Caco-2 (cell line): ENCODE measurements at regions not wholly inside any gene's neighbourhood (a gene's known extent, or its start where the extent isn't known, plus 50 kb on each side); places are given as distances from the start of the nearest gene placed in this dataset.

Experiments
- BruUV-seq: library from RNA; stranded (reverse); fragments of 400-500 nt; replicated peaks from 2 replicates; lab custom pipeline; 2021; lab: Mats Ljungman, UMichigan
- CTCF ChIA-PET: fragments of 300-600 bp; sonication (Branson Sonifier 250); formaldehyde crosslinking; loops from one replicate; lab custom pipeline; 2022; ENCODE audit warnings: antibody characterized with exemption; lab: Charles Lee
- POLR2A ChIA-PET: fragments of 300-600 bp; sonication (Branson Sonifier 250); formaldehyde crosslinking; loops from one replicate; lab custom pipeline; 2022; ENCODE audit warnings: antibody characterized with exemption; lab: Charles Lee
- DNase-seq, 2 experiments: peaks; one replicate each; pipeline versions ENCODE4 v3.0.0 to v3.0.0-alpha.2; 2020 to 2022
- H3K27me3 ChIP-seq: replicated peaks from 2 replicates; pipeline ENCODE4 v1.6.0; 2011; ENCODE audit warnings: low read length; ENCODE audit not compliant: control insufficient read depth, insufficient read depth
- H3K36me3 ChIP-seq: 2 replicates; pipeline ENCODE4 v1.5.1; 2011; ENCODE audit warnings: low read length; ENCODE audit not compliant: control insufficient read depth, insufficient read depth
- H3K4me1 ChIP-seq: fragments of 250-450 bp; sonication (Bioruptor Pico); 2 replicates; pipeline ENCODE4 v1.5.1; 2020; ENCODE audit warnings: mild to moderate bottlenecking
- H3K4me3 ChIP-seq: 2 replicates; pipeline ENCODE4 v1.5.1; 2011; ENCODE audit warnings: low read depth, mild to moderate bottlenecking, control low read depth, low read length
- H3K9me3 ChIP-seq: fragments of 250-450 bp; sonication (Bioruptor Pico); 2 replicates; pipeline ENCODE4 v1.5.1; 2020; ENCODE audit warnings: mild to moderate bottlenecking, moderate library complexity
- H3K27ac Mint-ChIP-seq: one replicate; pipeline ENCODE4 v1.8.0; 2022; ENCODE audit warnings: mixed read lengths; ENCODE audit not compliant: unreplicated experiment
- H3K27me3 Mint-ChIP-seq: one replicate; pipeline ENCODE4 v1.8.0; 2022; ENCODE audit warnings: mixed read lengths; ENCODE audit not compliant: insufficient read depth, unreplicated experiment
- H3K36me3 Mint-ChIP-seq: one replicate; pipeline ENCODE4 v1.8.0; 2022; ENCODE audit warnings: mild to moderate bottlenecking, mixed read lengths; ENCODE audit not compliant: insufficient read depth, unreplicated experiment
- H3K4me1 Mint-ChIP-seq: one replicate; pipeline ENCODE4 v1.8.0; 2022; ENCODE audit warnings: low read depth, mixed read lengths; ENCODE audit not compliant: unreplicated experiment
- H3K4me3 Mint-ChIP-seq: one replicate; pipeline ENCODE4 v1.8.0; 2022; ENCODE audit warnings: mild to moderate bottlenecking, moderate library complexity, mixed read lengths; ENCODE audit not compliant: unreplicated experiment
- H3K9me3 Mint-ChIP-seq: one replicate; pipeline ENCODE4 v1.8.0; 2022; ENCODE audit warnings: mixed read lengths; ENCODE audit not compliant: unreplicated experiment
- CTCF ChIP-seq, 2 experiments: fragments of 200-600 bp in 1 of 2; IDR thresholded peaks; 1 replicate in 1 of 2; 2 replicates in 1 of 2; pipeline versions ENCODE4 v1.5.1 to v1.8.0; 2011 to 2022; ENCODE audit warnings: antibody characterized with exemption in 1 of 2, control low read depth in 1 of 2, inconsistent platforms in 1 of 2, low read depth in 1 of 2, low read length in 1 of 2, mild to moderate bottlenecking in 1 of 2, moderate library complexity in 1 of 2; ENCODE audit not compliant: insufficient read depth in 1 of 2, severe bottlenecking in 1 of 2, unreplicated experiment in 1 of 2
- intact Hi-C: fragments of 100-400 bp; cut with micrococcal nuclease; formaldehyde crosslinking; loops from one replicate; pipeline ENCODE4 v1.10.0; 2022; ENCODE audit not compliant: unreplicated experiment

- no peak for TF ChIP-seq CTCF (IDR thresholded peaks at IDR 0.05; ENCODE audit: insufficient read depth in 1 of 2, low read depth in 1 of 2, low read length in 1 of 2, severe bottlenecking in 1 of 2, unreplicated experiment in 1 of 2)
- Histone ChIP-seq H3K9me3 (no peaks in the 10 kb centered on the region), H3K4me1 (no peaks in the 10 kb centered on the region), H3K36me3 (no peaks in the 10 kb centered on the region), H3K27me3 (no peaks in the 10 kb centered on the region), H3K4me3 (no peak overlapping the region)
- Mint-ChIP-seq H3K36me3 (no peaks in the 10 kb centered on the region), H3K4me3 (no peak overlapping the region), H3K4me1 (no peaks in the 10 kb centered on the region), H3K27ac (no peak overlapping the region), H3K27me3 (no peaks in the 10 kb centered on the region), H3K9me3 (peaks cover 17% of the 10 kb centered on the region)
- ChIA-PET POLR2A (no interaction called here), CTCF (no interaction called here)
- DNase-seq = no peak
- no TSS peak for BruUV-seq
- intact Hi-C loops = no loop called here
These were observed 169.5 kb upstream of the OR13F1 start for GRCh38 chr9:104334549-104334948.

DNA sequence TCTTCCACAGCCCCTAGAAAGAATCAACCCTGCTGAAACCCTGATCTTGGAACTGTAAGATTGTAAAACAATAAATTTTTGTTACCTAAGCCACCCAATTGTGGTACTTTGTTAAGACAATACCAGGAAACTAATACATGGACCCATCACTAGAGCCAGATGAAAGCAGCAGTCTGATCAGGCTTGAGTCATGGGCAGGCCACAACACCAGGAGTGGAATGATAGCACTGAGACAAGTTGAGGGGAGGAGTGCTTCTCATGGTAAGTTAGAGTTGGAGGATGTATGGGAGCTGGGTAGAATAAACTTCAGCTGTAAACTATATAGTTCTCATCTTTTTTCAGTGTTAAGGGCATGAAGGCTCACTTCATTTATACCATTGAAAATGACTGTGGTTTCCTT is 164.4 kb upstream of the OR13F1 start:
- BruUV-seq = no TSS peak
- no peaks in the 10 kb centered on the region for H3K4me1 Mint-ChIP-seq
- H3K36me3 Mint-ChIP-seq = no peaks in the 10 kb centered on the region
- ChIA-PET CTCF (no interaction called here), POLR2A (no interaction called here)
- DNase-seq = no peak
- intact Hi-C loops = loop anchor here (10.0 kb wide), 1 partner anchor 155 kb away; no protein-coding TSS in a partner anchor
- no peaks in the 10 kb centered on the region for H3K4me1 ChIP-seq
- no peak overlapping the region for H3K4me3 ChIP-seq
- H3K36me3 ChIP-seq = no peaks in the 10 kb centered on the region
- H3K27me3 Mint-ChIP-seq = no peaks in the 10 kb centered on the region
- peaks cover 12% of the 10 kb centered on the region for H3K9me3 Mint-ChIP-seq
- H3K27me3 ChIP-seq = no peaks in the 10 kb centered on the region
- H3K9me3 ChIP-seq = no peaks in the 10 kb centered on the region
- no peak overlapping the region for H3K4me3 Mint-ChIP-seq
- H3K27ac Mint-ChIP-seq = no peak overlapping the region
- no peak for TF ChIP-seq CTCF (IDR thresholded peaks at IDR 0.05; ENCODE audit: insufficient read depth in 1 of 2, low read depth in 1 of 2, low read length in 1 of 2, severe bottlenecking in 1 of 2, unreplicated experiment in 1 of 2)

DNA sequence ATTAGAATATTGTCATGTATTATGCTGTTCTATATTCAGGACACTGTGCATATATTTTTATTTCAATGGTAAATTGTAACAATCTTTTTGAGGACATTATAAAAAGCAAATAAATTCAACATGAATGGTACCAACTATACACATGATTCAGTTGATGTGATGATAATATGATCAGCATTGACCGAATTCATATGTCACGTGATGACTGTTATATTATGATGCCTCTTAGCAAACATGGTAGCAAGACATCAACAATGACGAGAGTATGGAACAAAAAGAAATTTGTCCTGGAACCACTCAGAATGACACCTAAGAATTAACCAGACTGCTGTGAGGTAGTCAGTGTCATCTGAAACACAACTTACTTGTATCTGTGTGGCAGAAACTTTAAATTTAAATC is 161.5 kb upstream of the OR13F1 start:
- POLR2A ChIA-PET = no interaction called here
- Mint-ChIP-seq H3K9me3 (no peaks in the 10 kb centered on the region), H3K4me3 (no peak overlapping the region), H3K36me3 (no peaks in the 10 kb centered on the region), H3K27me3 (no peaks in the 10 kb centered on the region), H3K27ac (no peak overlapping the region), H3K4me1 (no peaks in the 10 kb centered on the region)
- H3K36me3 ChIP-seq = no peaks in the 10 kb centered on the region
- H3K9me3 ChIP-seq = no peaks in the 10 kb centered on the region
- CTCF ChIA-PET = no interaction called here
- no peaks in the 10 kb centered on the region for H3K4me1 ChIP-seq
- H3K27me3 ChIP-seq = no peaks in the 10 kb centered on the region
- no peak overlapping the region for H3K4me3 ChIP-seq
- TF ChIP-seq CTCF (IDR thresholded peaks at IDR 0.05; ENCODE audit: insufficient read depth in 1 of 2, low read depth in 1 of 2, low read length in 1 of 2, severe bottlenecking in 1 of 2, unreplicated experiment in 1 of 2) = no peak
- no TSS peak for BruUV-seq
- no peak for DNase-seq
- intact Hi-C loops = loop anchor here (10.0 kb wide), 1 partner anchor 152 kb away; no protein-coding TSS in a partner anchor
